Prostate gland (tissue), 2 donors: ENCODE measurements at regions not wholly inside any gene's neighbourhood (a gene's known extent, or its start where the extent isn't known, plus 50 kb on each side); places are given as distances from the start of the nearest gene placed in this dataset.

ENCODE experiments used
- POLR2AphosphoS5 ChIP-seq: sonication (generic); formaldehyde crosslinking; IDR thresholded peaks from one replicate; pipeline ENCODE4 v1.6.1; 2017; ENCODE audit warnings: antibody characterized with exemption
- TF ChIP-seq, protein P1 (sequence below), 4 experiments: fragments of 200-600 bp in 2 of 4; fragments of 450-650 bp in 2 of 4; sonication (generic) in 2 of 4; IDR thresholded peaks; 1 replicate in 3 of 4; 2 replicates in 1 of 4; pipeline ENCODE4 v1.5.1; 2016 to 2019; ENCODE audit warnings: antibody characterized with exemption in 4 of 4, mild to moderate bottlenecking in 2 of 4, moderate library complexity in 2 of 4

DNA sequence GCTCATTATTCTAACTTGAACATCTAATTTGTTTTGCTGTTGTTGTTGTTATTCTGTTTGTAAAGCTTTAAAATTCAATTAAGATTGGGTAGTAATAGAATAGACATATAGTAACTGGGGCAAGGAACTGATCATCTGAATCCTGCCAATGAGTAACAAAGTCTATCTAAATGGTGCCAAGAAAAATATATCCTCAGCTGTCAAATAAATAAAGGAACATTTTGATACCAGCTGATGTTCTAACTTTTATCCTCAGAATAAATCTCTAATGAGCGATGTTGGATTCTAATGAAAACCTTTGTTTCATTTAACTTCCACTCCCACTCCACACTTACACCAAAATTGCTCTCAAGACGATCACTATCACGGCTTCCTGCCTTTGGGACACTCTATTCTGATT is 210.9 kb downstream of the TINAG start:
- TF ChIP-seq, protein P1, sequence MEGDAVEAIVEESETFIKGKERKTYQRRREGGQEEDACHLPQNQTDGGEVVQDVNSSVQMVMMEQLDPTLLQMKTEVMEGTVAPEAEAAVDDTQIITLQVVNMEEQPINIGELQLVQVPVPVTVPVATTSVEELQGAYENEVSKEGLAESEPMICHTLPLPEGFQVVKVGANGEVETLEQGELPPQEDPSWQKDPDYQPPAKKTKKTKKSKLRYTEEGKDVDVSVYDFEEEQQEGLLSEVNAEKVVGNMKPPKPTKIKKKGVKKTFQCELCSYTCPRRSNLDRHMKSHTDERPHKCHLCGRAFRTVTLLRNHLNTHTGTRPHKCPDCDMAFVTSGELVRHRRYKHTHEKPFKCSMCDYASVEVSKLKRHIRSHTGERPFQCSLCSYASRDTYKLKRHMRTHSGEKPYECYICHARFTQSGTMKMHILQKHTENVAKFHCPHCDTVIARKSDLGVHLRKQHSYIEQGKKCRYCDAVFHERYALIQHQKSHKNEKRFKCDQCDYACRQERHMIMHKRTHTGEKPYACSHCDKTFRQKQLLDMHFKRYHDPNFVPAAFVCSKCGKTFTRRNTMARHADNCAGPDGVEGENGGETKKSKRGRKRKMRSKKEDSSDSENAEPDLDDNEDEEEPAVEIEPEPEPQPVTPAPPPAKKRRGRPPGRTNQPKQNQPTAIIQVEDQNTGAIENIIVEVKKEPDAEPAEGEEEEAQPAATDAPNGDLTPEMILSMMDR (IDR thresholded peaks at IDR 0.05), result no peak
- TF ChIP-seq POLR2AphosphoS5, result no peak
